ENCODE measurements at regions not wholly inside any gene's neighbourhood (a gene's known extent, or its start where the extent isn't known, plus 50 kb on each side); places are given as distances from the start of the nearest gene placed in this dataset.

DNA sequence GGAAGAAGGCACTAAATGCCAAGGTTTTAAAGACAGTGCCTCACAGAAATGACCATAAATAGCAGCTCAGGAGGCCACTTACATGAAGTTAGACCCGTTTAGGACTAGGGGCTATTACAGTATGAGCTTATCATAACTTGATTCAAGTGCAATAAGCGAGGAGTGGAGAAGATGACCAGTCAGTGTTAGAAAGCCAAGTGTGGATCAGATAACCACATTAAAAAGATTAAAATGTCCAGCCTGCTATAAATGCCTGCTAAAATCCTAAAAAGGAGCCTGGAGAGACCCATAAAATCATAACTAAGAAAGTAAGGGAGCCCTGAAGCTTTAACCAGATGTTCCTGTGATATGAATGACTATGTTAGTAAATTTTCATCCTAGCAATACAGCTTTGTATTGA lies 117.5 kb upstream of the ZNF521 start:
- DNase-seq: no peak

DNA sequence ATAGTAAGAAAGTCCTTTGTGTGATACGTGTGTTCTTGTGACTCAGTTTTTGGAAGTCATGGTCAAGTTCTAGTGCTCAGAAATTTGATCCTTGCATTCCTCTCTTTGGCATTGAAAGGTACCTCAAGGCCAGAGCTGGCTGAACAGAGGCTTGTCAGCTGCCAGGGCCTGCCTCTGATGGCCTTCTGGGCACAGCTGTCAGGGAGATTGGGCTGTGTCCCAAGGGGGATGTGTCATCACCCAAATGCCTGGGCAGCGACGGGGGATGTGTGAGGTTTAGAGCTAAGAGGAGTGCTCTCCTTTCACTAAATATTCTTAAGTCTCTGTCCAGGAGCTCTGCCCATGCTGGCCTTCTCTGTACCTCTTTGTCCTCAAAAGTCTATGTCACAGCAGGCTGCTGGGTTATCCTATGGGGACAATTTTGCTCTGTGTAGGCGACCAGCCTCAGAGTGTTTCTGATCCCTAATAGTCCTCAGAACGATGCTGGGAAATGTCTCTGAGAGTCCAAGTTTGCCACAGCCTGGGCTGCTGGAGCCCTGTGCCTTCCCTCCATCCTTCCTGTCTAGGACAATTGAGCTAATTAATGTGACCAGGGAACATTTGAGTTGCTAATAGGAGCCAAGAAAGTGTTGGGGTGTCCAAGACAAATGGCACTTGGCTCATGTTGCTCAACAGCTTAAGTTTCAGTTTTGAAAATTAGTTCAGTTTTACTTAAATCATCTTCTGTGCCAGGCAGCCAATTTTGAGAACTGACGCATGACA lies 115.4 kb upstream of the ZNF521 start:
- DNase-seq: no peak

DNA sequence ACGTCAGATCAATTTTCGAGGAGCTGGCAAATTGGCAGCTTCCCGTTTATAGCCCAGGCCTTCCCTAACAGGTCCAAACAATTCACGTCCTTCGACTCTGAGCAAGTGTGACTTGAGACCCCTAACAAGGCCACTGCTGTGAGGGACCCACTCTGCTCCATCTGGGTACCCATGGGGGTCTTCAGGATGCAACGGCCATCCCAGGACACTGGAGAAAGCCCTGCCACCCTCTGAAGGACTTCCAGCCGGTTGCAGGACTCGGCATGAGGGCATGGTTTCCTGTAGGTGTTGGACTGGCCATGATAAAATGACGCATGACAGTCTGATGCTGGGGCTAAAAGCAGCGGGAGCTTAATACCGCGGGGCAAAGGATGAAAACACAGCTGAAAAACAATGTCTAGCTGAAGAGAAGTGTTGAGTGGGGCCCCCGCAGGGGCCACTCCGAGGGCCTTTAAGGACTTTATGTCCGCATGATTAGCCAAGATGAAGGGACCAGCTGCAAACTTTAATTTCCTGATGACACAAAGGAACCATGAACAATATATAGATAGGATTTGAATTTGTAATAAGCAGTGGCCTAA lies 113.3 kb upstream of the ZNF521 start:
- no peak for DNase-seq

DNA sequence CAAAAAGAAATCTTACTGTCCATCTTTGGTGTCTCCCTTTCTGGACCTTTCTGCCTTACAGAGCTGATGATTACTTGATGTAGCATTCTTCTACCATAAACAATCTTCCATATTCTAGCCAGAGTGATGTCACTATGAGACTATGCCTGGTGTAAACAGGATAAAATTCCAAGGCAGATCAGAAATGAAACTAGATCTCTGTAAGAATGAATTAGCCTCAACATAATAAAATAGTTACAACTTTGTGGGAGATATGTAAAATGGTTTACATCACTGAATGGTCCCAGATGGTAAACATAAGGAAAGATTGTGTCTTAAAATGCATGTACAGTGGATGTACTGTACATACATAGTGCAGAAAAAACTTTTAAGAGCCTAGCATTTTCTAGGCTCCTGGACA lies 112.3 kb upstream of the ZNF521 start:
- DNase-seq: no peak

DNA sequence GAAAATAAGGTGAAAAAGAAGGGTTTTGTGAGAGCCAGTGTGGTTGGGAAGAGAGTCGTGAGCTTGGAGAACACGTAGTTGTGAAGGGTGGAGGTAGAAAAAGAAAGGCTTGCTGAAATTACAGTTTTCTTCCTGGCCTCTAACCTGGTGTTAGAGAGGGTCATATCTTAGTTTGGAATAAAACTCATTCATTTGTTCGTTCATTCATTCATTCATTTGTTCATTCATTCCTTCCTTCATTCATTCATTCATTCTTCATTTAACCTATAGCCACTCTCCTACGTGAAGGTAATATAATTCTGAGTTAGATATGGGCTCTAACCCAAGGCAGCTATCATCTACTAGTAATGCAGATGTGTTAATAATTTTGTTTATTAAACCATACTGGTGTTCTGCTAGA lies 111.8 kb upstream of the ZNF521 start:
- no peak for DNase-seq

DNA sequence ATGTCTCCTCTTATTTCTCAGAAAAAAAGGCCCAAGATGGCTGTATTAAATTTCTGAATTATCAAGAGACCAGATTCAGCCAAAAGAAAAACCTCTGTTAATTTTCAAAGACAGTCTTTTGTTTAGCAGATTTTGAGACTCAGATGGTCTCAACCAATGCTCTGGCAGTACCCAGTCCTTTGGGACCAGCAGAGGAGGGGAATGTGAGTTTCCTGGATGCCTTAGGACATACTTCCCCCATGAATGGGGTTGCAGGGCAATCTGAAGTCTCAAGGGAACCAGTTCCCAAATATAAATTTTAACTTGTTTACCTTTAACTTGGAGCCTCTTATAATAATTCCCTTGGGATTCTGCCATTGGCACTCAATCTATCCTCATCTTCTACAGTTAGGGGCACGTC lies 107.8 kb upstream of the ZNF521 start:
- no peak for DNase-seq

DNA sequence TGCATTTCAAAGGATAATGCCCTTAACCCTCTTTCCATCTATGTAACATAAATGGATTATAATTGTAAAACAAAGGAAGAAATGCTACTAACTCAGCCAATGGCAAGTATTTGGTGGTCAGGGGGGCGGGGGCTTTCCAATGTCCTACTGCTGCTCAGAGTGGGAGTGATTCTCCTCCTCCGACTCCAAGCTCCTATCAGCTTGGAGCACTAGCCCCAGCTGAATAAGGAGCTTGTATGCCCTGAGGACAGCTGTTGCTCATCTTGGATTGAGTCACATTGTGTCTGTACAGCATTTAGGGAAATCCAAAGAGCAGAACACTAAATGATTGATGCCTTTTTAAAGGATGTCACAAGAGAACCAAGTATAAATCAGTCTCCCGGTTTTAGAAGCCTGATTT lies 105.6 kb upstream of the ZNF521 start:
- no peak for DNase-seq

DNA sequence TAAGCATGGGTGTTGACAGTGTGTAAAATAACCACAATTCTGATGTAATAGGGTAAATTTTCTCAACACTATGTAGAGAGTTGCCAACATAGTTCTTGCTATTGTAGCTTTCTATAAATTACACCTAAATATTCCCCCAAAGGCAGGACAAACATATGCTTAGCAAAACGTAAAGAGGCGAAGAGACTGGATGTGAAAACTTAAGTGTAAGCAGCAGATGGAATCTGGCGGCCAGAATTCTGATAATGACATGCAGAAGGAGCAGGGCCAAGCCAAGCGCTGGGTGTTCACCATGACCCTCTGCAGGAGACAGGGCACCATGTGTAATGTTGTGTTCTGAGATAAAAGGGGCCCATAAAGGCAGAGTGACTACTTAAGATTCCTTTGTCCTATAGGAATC lies 105.2 kb upstream of the ZNF521 start:
- no peak for DNase-seq

DNA sequence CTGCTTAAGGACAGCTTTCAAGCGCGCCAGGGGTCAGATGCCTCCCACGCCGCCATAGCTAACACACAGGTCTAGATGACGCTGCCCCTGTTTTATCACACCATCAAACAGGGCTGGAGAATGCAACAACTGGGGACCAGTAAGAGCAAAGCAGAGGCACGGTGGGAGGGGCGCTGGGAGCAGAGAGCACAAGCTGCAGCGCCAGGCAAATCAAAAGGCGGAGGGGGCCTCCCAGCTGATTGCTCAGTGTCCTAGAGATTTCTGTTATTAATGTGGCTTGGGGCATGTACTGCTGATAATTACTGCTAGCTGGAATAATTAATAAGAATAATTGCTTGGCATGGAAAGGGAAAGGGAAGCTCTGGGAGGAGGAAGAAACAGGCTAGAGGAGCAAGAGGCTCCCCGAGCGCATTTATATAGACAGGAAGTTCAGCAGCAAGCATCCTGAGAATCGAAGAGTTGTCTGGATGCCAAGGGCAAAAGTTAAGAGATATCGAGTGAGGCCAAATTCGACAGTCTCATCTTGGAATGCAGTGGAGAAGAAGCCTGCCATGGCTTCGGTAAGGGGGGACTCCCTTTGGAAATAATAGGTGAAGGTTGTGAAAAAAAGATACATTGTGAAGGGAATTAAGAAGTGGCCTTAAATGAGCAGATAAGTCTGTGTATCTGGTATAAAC lies 104.5 kb upstream of the ZNF521 start:
- DNase-seq: no peak

DNA sequence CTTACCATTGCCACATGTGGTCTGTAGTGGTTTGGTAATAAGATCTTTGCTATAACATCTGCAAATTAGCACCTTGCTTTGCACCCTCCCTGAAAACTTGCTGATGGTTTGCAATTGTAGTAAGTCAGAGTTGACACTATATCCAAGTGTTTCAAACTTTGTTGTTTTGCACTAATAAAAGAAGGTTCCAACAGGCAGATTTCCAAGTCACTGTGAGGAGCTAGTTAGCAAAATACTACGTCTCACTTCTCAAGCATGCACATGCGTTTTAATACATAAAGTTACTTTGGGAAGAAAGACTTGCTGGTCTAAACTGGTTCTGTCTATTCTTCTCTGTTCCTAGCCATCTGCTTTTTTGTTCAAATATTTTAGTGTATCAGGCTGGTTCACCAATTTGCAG lies 103.7 kb upstream of the ZNF521 start:
- no peak for DNase-seq

DNA sequence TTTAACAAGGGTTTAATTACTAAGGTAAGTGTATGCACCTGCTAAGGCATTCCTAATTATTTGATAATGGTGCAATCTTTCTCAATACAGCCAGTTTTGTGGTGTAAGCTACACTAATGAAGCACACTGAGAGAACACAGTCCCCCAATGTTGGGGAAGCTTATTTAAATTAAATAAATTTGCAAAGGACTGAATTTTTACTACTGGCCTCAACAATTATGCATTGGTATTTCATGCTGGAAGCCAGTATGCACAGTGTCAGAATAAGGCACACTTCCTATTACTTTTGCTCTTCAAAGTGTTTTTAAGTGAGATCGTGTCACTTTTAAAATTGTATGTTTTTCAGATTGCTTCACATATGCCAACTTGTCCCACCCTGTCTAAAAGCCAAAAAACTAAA lies 103.2 kb upstream of the ZNF521 start:
- DNase-seq: no peak

DNA sequence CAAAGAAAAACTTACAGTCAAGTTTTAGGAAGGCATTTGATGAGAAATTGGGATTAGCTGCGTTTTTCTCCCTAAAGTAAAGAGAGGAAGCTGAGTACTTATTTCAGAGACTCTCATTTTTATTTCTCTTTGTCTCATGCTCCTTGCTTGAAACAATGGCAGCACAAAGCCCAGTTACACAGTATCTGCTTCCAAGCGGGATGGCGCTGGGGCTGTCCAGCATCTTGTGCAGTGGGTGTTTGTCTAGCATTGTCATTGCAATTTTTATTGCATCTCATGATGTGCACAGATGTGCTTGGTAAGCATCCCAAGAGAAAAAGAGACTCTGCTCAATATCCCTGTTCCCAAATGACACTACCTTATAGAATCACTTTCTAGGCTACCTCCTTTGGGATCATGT lies 102.8 kb upstream of the ZNF521 start:
- no peak for DNase-seq

DNA sequence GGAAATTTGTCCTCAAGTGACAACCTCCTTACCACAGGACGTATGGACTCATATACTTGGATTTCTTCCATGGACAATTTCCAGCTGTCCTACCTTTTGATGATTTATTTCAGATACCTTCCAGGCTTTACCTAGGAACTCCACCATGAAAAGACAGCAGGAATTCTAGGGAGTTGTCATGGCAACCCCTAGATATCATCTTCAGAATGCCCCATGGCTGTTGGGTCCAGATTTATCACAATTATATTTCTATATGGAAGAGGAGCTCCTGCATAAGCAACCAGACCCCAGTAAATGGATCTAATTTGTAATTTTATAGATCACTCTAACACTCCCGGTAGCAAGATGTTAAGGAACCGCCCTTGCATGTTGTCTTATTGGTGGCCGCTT lies 102.3 kb upstream of the ZNF521 start:
- DNase-seq: no peak

DNA sequence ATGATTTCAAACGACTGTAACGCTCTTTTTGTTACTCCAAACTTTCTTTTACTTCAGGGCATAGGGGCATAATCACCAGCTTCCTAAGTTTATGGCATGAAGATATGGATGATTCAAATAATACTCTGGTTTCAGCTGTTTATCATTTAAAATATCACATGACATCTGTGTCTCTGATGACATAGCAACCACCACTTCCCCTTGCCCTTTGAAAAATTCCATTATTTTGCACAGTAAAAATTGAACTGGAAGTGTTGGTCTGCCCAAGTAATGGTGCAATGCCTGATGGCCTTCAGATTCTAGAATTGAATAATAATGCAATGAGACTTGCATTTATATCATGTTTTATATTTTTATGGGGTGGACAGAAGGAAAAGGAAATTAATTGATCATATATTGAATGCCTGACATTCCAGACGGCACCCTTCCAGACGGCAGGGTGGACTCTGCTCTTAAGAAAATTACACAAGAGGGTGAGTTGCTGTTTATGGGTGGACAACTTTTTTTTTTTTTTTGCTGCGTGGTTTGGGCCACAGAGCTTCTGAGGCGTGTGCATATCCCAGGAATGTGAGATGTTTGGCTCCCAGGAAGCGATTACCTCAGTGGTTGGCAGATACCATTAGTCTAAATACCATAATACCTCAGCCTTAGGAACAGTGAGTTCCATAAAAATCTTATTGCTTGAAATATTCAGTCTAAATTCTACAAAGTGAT lies 101.7 kb upstream of the ZNF521 start:
- DNase-seq: no peak

DNA sequence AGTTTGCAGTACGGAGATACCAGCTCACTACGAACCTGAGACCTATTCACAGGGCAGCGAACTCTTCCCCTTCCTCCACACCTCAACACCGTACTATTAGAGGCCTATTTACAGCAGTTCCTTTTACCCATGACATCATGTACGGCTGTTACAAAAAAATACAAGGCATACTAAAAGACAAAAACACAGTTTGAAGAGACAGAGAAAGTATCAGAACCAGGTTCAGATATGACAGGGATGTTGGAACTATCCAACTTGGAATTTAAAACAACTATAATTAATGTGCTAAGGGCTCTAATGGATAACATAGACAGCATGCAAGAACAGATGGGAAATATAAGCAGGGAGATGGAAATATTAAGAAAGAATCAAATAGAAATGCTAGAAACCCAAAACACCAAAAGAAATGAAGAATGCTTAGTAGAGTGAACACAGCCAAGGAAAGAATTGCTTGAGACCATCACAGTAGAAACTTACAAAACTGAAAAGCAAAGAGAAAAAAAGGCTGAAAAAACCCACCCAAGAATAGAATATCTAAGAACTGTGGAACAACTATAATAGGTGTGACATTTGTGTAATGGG lies 99.2 kb upstream of the ZNF521 start:
- no peak for DNase-seq

DNA sequence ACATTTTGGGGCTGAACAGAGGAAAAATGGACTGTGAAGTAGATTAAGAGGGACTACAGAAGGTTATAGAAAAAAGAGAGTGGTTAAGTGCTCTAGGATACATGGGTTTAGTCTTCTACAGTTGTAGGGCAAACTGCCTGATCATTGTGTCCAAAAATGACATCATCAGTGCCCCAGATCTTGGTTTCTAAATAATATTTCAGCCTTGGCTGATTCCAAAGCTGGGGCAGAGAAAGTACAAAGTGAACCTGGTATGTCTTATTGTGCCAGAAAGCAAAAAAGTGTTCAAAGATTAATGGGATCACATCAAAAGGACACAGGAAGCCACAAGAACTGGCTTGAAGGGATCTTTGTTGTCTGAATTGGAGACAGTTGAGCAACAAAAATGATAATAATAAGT lies 97.1 kb upstream of the ZNF521 start:
- DNase-seq: no peak

DNA sequence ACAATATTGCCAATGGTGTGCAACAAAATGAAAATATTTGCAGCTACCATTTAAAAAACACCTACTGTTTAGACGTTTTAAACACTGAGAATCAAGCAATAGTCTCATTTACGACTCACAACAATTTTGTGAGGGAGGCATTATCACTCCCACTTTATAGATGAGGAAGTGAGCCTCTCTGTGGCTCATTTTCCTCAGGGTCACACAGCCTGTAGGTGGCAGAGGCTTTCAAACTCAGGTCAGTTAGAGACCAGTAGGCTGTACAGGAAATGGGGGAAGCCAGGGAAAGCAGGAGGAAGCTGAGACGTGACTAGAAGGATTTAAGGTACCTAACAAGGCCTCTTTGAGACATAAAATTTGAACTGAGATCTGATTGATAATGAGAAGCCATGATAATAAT lies 95.0 kb upstream of the ZNF521 start:
- DNase-seq: no peak

DNA sequence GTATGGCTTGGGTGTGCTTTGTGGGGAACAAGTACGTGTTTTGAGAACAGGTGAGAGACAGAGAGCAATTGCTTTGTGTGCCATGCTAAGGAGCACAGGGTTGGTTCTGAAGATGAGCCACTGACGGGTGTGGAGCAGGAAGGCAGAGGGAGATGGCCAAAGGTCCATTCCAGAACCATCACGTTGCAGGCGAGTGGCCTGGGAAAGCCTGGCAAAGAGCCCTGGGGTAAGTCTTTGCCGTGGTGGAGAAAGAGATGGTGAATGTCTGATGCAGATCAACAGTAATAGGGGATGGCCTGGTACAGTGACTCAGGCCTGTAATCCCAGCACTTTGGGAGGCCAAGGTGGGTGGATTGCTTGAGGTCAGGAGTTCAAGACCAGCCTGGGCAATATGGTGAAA lies 93.5 kb upstream of the ZNF521 start:
- DNase-seq: no peak

DNA sequence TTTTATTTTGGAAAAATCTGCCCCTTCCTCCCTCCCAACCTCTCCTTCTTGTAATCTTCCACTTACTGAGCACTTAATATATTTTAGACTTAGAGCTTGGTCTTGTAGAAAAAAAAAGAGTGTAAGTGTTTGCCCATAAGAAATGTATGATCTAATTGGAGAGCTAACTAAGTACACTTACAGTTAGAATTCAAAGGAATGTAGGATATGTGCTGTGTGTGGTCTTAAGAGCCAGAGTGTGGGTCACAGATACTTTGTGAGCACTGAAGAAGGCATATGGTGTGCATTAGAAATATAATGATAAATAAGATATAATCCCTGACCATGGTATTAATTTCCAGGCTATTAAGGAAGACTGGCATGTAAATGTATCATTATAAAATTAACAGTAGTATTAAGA lies 91.8 kb upstream of the ZNF521 start:
- DNase-seq: no peak

DNA sequence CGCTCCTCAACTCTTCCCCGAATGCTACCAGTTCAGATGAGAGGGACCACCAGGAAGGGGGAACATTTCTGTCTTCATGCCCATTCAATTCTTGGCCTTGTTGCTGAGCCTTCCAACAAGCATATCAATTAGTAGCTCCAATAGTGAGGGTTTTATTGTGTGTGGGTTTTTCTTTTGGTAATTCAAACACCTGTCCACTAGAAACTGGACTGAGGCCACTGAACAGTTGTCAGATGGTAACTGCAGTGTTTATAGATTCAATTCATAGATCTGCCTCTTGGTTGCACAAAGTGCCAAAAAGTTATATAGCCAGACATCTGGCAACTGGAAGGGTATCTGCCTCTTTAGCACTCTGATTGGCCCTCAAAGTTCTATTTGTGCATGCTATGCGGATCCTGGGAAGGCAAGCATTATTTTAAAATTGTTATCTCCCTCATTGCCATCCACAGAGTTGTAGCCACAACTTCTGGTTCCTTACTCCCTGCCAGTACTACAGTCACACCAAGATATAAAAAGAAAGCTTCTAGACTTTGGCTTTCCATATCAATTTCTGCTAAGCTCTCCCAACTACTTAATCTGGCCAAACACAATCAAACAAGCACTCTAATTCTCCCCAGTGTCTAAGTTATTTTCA lies 83.3 kb upstream of the ZNF521 start:
- DNase-seq: no peak

DNA sequence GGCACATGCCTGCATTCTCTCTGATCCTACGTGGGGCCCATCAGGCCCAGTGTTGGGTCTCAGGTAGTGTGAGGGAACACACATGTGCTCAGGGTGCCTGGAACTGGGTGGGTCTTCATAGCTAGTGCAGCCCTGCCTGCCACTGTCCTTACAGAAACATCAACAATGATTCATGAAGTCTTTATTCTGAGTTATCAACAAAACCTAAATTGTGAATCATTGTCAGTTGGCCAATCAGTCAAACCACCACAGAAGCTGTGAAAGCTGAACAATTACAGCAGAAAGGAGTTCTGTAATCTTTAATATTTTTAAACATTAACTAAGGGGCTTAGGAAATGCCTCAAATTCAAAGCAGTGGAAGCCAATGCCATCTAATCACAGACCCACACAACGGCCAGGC lies 82.8 kb upstream of the ZNF521 start:
- DNase-seq: no peak

DNA sequence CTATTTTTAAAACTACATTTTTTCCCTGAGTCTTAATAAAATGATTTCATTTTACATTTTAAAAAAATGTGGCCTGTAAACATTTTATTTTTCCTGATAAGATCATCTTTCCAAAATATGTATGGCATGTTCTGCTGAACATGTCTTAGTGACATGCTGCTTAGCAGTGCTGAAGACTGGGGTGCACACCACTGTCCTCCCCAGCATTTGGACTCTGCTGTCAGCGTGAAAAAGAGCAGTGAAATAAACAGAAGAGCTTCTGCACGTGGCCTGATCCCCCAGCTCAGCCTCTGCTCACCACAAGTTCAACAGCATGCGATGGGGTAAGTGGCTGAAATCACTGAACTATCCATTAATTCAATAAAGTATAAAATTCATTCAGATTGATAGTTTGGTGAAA lies 81.6 kb upstream of the ZNF521 start:
- DNase-seq: no peak

DNA sequence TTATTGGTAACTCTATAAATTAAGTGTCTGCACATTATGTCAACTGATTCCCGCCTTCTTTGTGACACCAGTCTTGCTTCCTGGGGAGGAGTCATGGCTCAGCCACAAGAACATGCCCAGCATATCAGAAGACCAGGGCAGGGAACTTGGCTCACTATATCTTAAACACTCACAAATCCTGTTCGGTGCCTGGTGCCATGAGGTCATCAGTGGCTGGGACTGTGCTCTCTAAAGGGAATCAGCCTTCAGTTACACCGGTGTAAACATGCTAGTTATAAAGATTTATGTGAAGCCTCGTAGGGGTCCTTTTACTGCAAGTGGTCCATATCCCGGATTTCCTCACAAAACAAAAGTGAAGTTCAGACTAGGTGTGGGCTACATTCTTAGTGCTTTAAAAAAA lies 73.1 kb upstream of the ZNF521 start:
- DNase-seq: no peak
